K562 (cell line): ENCODE measurements at regions not wholly inside any gene's neighbourhood (a gene's known extent, or its start where the extent isn't known, plus 50 kb on each side); places are given as distances from the start of the nearest gene placed in this dataset.

Source experiments
- ATAC-seq: fragments of 200-7000 bp; cut with Tn5 transposase; 3 replicates; pipeline ENCODE4 v1.9.1; 2020; ENCODE audit warnings: moderate library complexity
- BruUV-seq: library from RNA; stranded (reverse); fragments of 400-500 nt; replicated peaks from 2 replicates; lab custom pipeline; 2021; lab: Mats Ljungman, UMichigan
- CTCF ChIA-PET: fragments of 300-600 bp; formaldehyde crosslinking; extraction: SDS; loops from one replicate; lab custom pipeline; 2021; ENCODE audit warnings: low intra/inter-chr PET ratio; lab: Yijun Ruan, JAX
- POLR2A ChIA-PET: fragments of 300-600, 350-650 bp; sonication (Branson Sonifier 250); formaldehyde crosslinking; extraction: SDS; loops from one replicate; lab custom pipeline; 2021; ENCODE audit warnings: antibody characterized with exemption, inconsistent platforms; lab: Yijun Ruan, JAX
- DNase-seq, 4 experiments: peaks; one replicate each; pipeline versions ENCODE4 v3.0.0 to v3.0.0-alpha.2; 2011 to 2018; ENCODE audit warnings: low spot score in 3 of 4, mixed read lengths in 3 of 4; ENCODE audit errors: extremely low read depth in 1 of 4
- FAIRE-seq: peaks from 2 replicates; lab custom pipeline; 2011; peaks lifted over from hg19 to GRCh38; lab: Jason Lieb, UNC
- H2AFZ ChIP-seq: 2 replicates; pipeline ENCODE4 v1.6.0; 2011; ENCODE audit warnings: low read depth, low read length, control low read depth, inconsistent platforms
- H3K27ac ChIP-seq: fragments of 200-600 bp; 3 replicates; pipeline ENCODE4 v1.8.0; 2011; ENCODE audit warnings: low read depth, mild to moderate bottlenecking, control low read depth, inconsistent platforms, low read length, moderate library complexity, mixed read lengths; ENCODE audit errors: extremely low read depth
- H3K27me3 ChIP-seq, 2 experiments: fragments of 300-600 bp in 1 of 2; 2 replicates in 1 of 2; 3 replicates in 1 of 2; pipeline versions ENCODE4 v1.6.0 to v1.8.0; 2011; ENCODE audit warnings: inconsistent platforms in 2 of 2, low read length in 2 of 2, mild to moderate bottlenecking in 1 of 2, mixed read lengths in 1 of 2, moderate library complexity in 1 of 2; ENCODE audit not compliant: control insufficient read depth in 2 of 2, insufficient read depth in 2 of 2
- H3K36me3 ChIP-seq: fragments of 300-600 bp; 3 replicates; pipeline ENCODE4 v1.8.0; 2011; ENCODE audit warnings: mild to moderate bottlenecking, low read length, inconsistent platforms; ENCODE audit not compliant: control insufficient read depth, insufficient read depth
- H3K4me1 ChIP-seq, 2 experiments: fragments of 200-600 bp in 1 of 2; replicated peaks in 1 of 2; 2 replicates in 1 of 2; 3 replicates in 1 of 2; pipeline versions ENCODE4 v1.5.1 to v1.8.0; 2011; ENCODE audit warnings: inconsistent platforms in 2 of 2, low read length in 2 of 2, mild to moderate bottlenecking in 1 of 2, mixed read lengths in 1 of 2, moderate library complexity in 1 of 2; ENCODE audit not compliant: control insufficient read depth in 2 of 2, insufficient read depth in 2 of 2
- H3K4me2 ChIP-seq: 2 replicates; pipeline ENCODE4 v1.6.1; 2011; ENCODE audit warnings: low read length, control low read depth, inconsistent platforms, mixed read lengths; ENCODE audit not compliant: insufficient read depth
- H3K4me3 ChIP-seq: fragments of 200-600 bp; sonication (generic), shearing (Covaris generic); 2 replicates; pipeline ENCODE4 v1.5.1; 2016; ENCODE audit warnings: control low read depth, inconsistent platforms
- H3K79me2 ChIP-seq: fragments of 200-600 bp; 3 replicates; pipeline ENCODE4 v1.8.0; 2011; ENCODE audit warnings: low read length, inconsistent platforms; ENCODE audit not compliant: control insufficient read depth, insufficient read depth
- H3K9ac ChIP-seq, 2 experiments: 2 replicates each; pipeline versions ENCODE4 v1.6.0 to v1.6.1; 2011; ENCODE audit warnings: low read depth in 2 of 2, low read length in 2 of 2, control low read depth in 1 of 2, inconsistent platforms in 1 of 2, mild to moderate bottlenecking in 1 of 2, mixed read lengths in 1 of 2; ENCODE audit not compliant: insufficient read depth in 1 of 2
- H3K9me1 ChIP-seq: one replicate; pipeline ENCODE4 v1.6.0; 2011; ENCODE audit warnings: inconsistent platforms, mild to moderate bottlenecking, low read length, moderate library complexity; ENCODE audit not compliant: control insufficient read depth, insufficient read depth
- H3K9me3 ChIP-seq: replicated peaks from 2 replicates; pipeline ENCODE4 v1.5.1; 2011; ENCODE audit warnings: low read depth, low read length, inconsistent platforms; ENCODE audit not compliant: control insufficient read depth, insufficient read depth
- H4K20me1 ChIP-seq: replicated peaks from 2 replicates; pipeline ENCODE4 v1.6.1; 2011; ENCODE audit warnings: low read length, inconsistent platforms, mixed read lengths; ENCODE audit not compliant: control insufficient read depth, insufficient read depth
- ATF1 ChIP-seq, 2 experiments: fragments of 450-650 bp in 1 of 2; IDR thresholded peaks; 2 replicates each; pipeline ENCODE4 v1.6.1; 2016; ENCODE audit warnings: missing compliant biosample characterization in 1 of 2, missing genetic modification characterization in 1 of 2
- NONO ChIP-seq, 2 experiments: fragments of 200-400 bp in 1 of 2; fragments of 450-650 bp in 1 of 2; formaldehyde crosslinking in 1 of 2; IDR thresholded peaks; 2 replicates each; pipeline ENCODE4 v1.6.1; 2017; ENCODE audit warnings: low read depth in 2 of 2, mild to moderate bottlenecking in 2 of 2, moderate library complexity in 2 of 2, low read length in 1 of 2
- SMARCA4 ChIP-seq: fragments of 450-650 bp; IDR thresholded peaks from 2 replicates; pipeline ENCODE4 v1.6.1; 2016
- TARDBP ChIP-seq: fragments of 450-650 bp; IDR thresholded peaks from 2 replicates; pipeline ENCODE4 v1.6.1; 2016
- ZFX ChIP-seq: sonication (generic); formaldehyde crosslinking; IDR thresholded peaks from 2 replicates; pipeline ENCODE4 v1.8.0; 2022; ENCODE audit warnings: mild to moderate bottlenecking, missing genetic modification reagents, moderate library complexity
- ZNF444 ChIP-seq: fragments of 250-450 bp; sonication (Bioruptor Pico); IDR thresholded peaks from 2 replicates; pipeline ENCODE4 v1.4.0; 2020; ENCODE audit warnings: mild to moderate bottlenecking, moderate library complexity
- WGBS: fragments of 100-300 bp; shearing (Covaris generic); methylation state at CpG from one replicate; pipeline ENCODE4 v1.1.6; 2016; ENCODE audit warnings: low coverage, mixed read lengths; ENCODE audit not compliant: insufficient coverage; ENCODE audit errors: missing lambda C conversion rate; 5-methylcytosine and 5-hydroxymethylcytosine counted together
- in situ Hi-C: fragments of 300-500 bp; cut with MboI; formaldehyde crosslinking; loops from 4 replicates; pipeline ENCODE4 v1.15.0; 2018; ENCODE audit warnings: inconsistent platforms, mixed read lengths
- intact Hi-C: fragments of 100-400 bp; cut with micrococcal nuclease; formaldehyde crosslinking; loops from 2 replicates; pipeline ENCODE4 v1.14.2; 2022
- TF ChIP-seq, protein P1 (sequence below), 2 experiments: fragments of 450-650 bp; IDR thresholded peaks; 2 replicates each; pipeline ENCODE4 v1.6.1; 2016; ENCODE audit warnings: mild to moderate bottlenecking in 2 of 2, borderline replicate concordance in 1 of 2, low read depth in 1 of 2, moderate library complexity in 1 of 2
- TF ChIP-seq, protein P2 (sequence below): fragments of 250-450 bp; sonication (Bioruptor Pico); IDR thresholded peaks from 2 replicates; pipeline ENCODE4 v1.8.0; 2022; ENCODE audit warnings: moderate library complexity, mild to moderate bottlenecking, inconsistent platforms
- TF ChIP-seq, protein P3 (sequence below): IDR thresholded peaks from 2 replicates; pipeline ENCODE4 v1.6.1; 2014; ENCODE audit warnings: antibody characterized with exemption
- TF ChIP-seq, protein P4 (sequence below): sonication (generic); formaldehyde crosslinking; IDR thresholded peaks from 2 replicates; pipeline ENCODE4 v1.8.0; 2022; ENCODE audit warnings: mild to moderate bottlenecking, missing genetic modification reagents
- TF ChIP-seq, protein P5 (sequence below): fragments of 450-650 bp; IDR thresholded peaks from 2 replicates; pipeline ENCODE4 v1.6.1; 2016

DNA sequence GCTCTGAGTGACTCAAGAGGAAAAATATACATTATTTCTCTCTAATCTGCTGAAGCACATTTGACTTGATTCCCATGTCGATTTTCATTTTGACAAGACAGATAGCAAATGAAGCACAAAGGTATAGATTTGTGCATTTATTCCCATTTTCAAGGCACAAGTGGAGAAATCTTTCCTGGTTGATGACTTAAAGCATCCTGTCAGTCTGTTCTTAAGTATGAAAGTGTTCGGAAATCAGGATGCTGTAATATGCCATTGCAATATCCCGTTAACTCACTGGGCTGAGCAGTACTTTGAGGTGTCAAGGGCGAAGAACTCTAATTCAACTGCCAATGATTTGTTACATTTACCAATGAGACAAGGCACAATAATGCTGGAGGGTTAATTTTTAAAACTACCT is 185.2 kb upstream of the LRP1B start:
- no TSS peak for BruUV-seq
- ATAC-seq (no peak), FAIRE-seq (no peak), DNase-seq (no peak)
- intact Hi-C loops, result no loop called here
- H3K4me2 ChIP-seq, result no peak overlapping the region
- WGBS, result 3% methylated on average over 4 of the region's 4 CpGs
- H3K4me1 ChIP-seq, result no peaks in the 10 kb centered on the region
- no peaks in the 10 kb centered on the region for H3K27me3 ChIP-seq
- no peak overlapping the region for H2AFZ ChIP-seq
- H4K20me1 ChIP-seq, result no peaks in the 10 kb centered on the region
- no peaks in the 10 kb centered on the region for H3K9me3 ChIP-seq
- in situ Hi-C loops, result no loop called here
- H3K9me1 ChIP-seq, result no peaks in the 10 kb centered on the region
- ChIA-PET POLR2A (no interaction called here), CTCF (no interaction called here)
- no peak overlapping the region for H3K9ac ChIP-seq
- no peak overlapping the region for H3K4me3 ChIP-seq
- H3K36me3 ChIP-seq, result no peaks in the 10 kb centered on the region
- no peak overlapping the region for H3K27ac ChIP-seq
- no peaks in the 10 kb centered on the region for H3K79me2 ChIP-seq
- TF ChIP-seq SMARCA4, result no peak
- no peak for TF ChIP-seq TARDBP
- no peak for TF ChIP-seq ATF1 (CRISPR knock-in tag; IDR thresholded peaks at IDR 0.05)
- TF ChIP-seq ATF1 (tag; IDR thresholded peaks at IDR 0.05), result no peak
- TF ChIP-seq ZNF444, result no peak
- TF ChIP-seq, protein P1, sequence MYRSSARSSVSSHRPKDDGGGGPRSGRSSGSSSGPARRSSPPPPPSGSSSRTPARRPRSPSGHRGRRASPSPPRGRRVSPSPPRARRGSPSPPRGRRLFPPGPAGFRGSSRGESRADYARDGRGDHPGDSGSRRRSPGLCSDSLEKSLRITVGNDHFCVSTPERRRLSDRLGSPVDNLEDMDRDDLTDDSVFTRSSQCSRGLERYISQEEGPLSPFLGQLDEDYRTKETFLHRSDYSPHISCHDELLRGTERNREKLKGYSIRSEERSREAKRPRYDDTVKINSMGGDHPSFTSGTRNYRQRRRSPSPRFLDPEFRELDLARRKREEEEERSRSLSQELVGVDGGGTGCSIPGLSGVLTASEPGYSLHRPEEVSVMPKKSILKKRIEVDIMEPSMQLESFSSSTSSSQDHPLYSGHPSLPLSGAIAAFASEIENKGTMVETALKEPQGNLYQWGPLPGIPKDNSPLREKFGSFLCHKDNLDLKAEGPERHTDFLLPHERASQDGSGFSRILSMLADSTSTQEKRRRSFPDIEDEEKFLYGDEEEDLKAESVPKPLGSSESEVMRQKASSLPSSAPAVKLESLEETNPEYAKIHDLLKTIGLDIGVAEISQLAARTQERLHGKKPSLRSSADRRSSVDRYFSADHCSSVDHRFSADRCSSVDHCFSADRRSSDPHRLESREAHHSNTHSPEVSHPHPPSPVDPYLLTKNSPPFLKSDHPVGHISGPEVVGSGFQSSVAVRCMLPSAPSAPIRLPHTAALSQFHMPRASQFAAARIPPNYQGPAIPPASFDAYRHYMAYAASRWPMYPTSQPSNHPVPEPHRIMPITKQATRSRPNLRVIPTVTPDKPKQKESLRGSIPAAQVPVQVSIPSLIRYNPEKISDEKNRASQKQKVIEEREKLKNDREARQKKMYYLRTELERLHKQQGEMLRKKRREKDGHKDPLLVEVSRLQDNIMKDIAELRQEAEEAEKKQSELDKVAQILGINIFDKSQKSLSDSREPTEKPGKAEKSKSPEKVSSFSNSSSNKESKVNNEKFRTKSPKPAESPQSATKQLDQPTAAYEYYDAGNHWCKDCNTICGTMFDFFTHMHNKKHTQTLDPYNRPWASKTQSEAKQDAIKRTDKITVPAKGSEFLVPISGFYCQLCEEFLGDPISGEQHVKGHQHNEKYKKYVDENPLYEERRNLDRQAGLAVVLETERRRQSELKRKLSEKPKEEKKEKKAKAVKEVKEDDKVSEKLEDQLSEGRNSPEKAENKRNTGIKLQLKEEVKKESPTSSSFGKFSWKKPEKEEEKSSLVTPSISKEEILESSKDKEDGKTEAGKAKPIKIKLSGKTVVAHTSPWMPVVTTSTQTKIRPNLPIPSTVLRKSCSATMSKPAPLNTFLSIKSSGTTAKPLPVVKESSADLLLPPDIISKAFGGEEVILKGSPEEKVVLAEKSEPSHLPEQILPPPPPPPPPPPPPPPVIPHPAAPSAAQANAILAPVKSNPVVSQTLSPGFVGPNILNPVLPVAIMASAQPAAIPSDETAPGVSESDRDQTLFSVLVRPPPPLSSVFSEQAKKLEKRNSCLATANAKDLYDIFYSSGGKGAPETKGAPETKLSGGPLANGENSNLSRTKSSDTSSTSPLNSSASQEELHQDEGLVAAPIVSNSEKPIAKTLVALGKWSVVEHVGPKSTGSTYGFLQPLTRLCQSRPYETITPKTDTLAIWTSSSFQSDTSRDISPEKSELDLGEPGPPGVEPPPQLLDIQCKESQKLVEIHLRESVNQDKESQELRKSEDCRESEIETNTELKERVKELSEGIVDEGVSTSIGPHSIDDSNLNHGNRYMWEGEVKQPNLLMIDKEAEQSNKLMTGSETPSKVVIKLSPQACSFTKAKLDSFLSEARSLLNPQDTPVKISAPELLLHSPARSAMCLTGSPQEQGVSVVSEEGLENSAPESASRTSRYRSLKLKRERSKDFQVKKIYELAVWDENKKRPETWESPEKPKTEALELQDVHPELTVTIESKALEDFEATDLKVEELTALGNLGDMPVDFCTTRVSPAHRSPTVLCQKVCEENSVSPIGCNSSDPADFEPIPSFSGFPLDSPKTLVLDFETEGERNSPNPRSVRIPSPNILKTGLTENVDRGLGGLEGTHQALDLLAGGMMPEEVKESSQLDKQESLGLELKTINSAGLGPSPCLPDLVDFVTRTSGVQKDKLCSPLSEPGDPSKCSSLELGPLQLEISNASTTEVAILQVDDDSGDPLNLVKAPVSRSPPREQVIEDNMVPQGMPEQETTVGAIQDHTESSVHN (IDR thresholded peaks at IDR 0.05; ENCODE audit: borderline replicate concordance in 1 of 2, low read depth in 1 of 2), result no peak
- TF ChIP-seq NONO (IDR thresholded peaks at IDR 0.05; ENCODE audit: low read depth in 2 of 2, low read length in 1 of 2), result no peak
- TF ChIP-seq, protein P2, sequence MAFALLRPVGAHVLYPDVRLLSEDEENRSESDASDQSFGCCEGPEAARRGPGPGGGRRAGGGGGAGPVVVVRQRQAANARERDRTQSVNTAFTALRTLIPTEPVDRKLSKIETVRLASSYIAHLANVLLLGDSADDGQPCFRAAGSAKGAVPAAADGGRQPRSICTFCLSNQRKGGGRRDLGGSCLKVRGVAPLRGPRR (CRISPR knock-in tag), result no peak
- TF ChIP-seq, protein P3, sequence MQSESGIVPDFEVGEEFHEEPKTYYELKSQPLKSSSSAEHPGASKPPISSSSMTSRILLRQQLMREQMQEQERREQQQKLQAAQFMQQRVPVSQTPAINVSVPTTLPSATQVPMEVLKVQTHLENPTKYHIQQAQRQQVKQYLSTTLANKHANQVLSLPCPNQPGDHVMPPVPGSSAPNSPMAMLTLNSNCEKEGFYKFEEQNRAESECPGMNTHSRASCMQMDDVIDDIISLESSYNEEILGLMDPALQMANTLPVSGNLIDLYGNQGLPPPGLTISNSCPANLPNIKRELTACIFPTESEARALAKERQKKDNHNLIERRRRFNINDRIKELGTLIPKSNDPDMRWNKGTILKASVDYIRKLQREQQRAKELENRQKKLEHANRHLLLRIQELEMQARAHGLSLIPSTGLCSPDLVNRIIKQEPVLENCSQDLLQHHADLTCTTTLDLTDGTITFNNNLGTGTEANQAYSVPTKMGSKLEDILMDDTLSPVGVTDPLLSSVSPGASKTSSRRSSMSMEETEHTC, result no peak
- TF ChIP-seq, protein P4, sequence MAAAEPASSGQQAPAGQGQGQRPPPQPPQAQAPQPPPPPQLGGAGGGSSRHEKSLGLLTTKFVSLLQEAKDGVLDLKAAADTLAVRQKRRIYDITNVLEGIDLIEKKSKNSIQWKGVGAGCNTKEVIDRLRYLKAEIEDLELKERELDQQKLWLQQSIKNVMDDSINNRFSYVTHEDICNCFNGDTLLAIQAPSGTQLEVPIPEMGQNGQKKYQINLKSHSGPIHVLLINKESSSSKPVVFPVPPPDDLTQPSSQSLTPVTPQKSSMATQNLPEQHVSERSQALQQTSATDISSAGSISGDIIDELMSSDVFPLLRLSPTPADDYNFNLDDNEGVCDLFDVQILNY (CRISPR knock-in tag), result no peak
- TF ChIP-seq ZFX (CRISPR knock-in tag), result no peak
- TF ChIP-seq, protein P5, sequence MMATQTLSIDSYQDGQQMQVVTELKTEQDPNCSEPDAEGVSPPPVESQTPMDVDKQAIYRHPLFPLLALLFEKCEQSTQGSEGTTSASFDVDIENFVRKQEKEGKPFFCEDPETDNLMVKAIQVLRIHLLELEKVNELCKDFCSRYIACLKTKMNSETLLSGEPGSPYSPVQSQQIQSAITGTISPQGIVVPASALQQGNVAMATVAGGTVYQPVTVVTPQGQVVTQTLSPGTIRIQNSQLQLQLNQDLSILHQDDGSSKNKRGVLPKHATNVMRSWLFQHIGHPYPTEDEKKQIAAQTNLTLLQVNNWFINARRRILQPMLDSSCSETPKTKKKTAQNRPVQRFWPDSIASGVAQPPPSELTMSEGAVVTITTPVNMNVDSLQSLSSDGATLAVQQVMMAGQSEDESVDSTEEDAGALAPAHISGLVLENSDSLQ, result no peak
